ENCODE measurements at regions not wholly inside any gene's neighbourhood (a gene's known extent, or its start where the extent isn't known, plus 50 kb on each side); places are given as distances from the start of the nearest gene placed in this dataset.
"Not testable (repeated sequence)": the region's sequence is repeated elsewhere in the genome, so short reads cannot be mapped to it uniquely, and the experiment has no call there.

GRCh38 chr4:49221209-49221608 lies 235.1 kb downstream of the CWH43 start:
- in situ Hi-C loops (cut with HindIII; ENCODE audit: low pct_unique_long_range_greater_than_20kb, low sequenced_read_pairs), result no loop called here
- no peak for TF ChIP-seq SIN3A (IDR thresholded peaks at IDR 0.05; ENCODE audit: borderline replicate concordance, insufficient read depth, low read depth, low read length)
- TF ChIP-seq TCF7L2 (IDR thresholded peaks at IDR 0.05; ENCODE audit: low read depth, low read length), result no peak
- TF ChIP-seq, protein P1, sequence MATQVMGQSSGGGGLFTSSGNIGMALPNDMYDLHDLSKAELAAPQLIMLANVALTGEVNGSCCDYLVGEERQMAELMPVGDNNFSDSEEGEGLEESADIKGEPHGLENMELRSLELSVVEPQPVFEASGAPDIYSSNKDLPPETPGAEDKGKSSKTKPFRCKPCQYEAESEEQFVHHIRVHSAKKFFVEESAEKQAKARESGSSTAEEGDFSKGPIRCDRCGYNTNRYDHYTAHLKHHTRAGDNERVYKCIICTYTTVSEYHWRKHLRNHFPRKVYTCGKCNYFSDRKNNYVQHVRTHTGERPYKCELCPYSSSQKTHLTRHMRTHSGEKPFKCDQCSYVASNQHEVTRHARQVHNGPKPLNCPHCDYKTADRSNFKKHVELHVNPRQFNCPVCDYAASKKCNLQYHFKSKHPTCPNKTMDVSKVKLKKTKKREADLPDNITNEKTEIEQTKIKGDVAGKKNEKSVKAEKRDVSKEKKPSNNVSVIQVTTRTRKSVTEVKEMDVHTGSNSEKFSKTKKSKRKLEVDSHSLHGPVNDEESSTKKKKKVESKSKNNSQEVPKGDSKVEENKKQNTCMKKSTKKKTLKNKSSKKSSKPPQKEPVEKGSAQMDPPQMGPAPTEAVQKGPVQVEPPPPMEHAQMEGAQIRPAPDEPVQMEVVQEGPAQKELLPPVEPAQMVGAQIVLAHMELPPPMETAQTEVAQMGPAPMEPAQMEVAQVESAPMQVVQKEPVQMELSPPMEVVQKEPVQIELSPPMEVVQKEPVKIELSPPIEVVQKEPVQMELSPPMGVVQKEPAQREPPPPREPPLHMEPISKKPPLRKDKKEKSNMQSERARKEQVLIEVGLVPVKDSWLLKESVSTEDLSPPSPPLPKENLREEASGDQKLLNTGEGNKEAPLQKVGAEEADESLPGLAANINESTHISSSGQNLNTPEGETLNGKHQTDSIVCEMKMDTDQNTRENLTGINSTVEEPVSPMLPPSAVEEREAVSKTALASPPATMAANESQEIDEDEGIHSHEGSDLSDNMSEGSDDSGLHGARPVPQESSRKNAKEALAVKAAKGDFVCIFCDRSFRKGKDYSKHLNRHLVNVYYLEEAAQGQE (IDR thresholded peaks at IDR 0.05; ENCODE audit: insufficient read depth in 1 of 2, low read depth in 2 of 2, low read length in 1 of 2), result no peak
- TF ChIP-seq, protein P2, sequence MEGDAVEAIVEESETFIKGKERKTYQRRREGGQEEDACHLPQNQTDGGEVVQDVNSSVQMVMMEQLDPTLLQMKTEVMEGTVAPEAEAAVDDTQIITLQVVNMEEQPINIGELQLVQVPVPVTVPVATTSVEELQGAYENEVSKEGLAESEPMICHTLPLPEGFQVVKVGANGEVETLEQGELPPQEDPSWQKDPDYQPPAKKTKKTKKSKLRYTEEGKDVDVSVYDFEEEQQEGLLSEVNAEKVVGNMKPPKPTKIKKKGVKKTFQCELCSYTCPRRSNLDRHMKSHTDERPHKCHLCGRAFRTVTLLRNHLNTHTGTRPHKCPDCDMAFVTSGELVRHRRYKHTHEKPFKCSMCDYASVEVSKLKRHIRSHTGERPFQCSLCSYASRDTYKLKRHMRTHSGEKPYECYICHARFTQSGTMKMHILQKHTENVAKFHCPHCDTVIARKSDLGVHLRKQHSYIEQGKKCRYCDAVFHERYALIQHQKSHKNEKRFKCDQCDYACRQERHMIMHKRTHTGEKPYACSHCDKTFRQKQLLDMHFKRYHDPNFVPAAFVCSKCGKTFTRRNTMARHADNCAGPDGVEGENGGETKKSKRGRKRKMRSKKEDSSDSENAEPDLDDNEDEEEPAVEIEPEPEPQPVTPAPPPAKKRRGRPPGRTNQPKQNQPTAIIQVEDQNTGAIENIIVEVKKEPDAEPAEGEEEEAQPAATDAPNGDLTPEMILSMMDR (IDR thresholded peaks at IDR 0.05), result no peak
- no peak for TF ChIP-seq POLR2AphosphoS5 (IDR thresholded peaks at IDR 0.05; ENCODE audit: low read depth, low read length)
- ATAC-seq, result no peak

GRCh38 chr4:49222810-49223209 lies 236.7 kb downstream of the CWH43 start:
- ATAC-seq; H3K4me1 ChIP-seq (ENCODE audit: control insufficient read depth, insufficient read depth, low read length); H3K27ac ChIP-seq (ENCODE audit: low read length); H3K4me3 ChIP-seq (ENCODE audit: low read depth in 2 of 2, low read length in 2 of 2); H3K9me3 ChIP-seq (ENCODE audit: control insufficient read depth, insufficient read depth, low read depth, low read length); in situ Hi-C loops (cut with HindIII; ENCODE audit: low pct_unique_long_range_greater_than_20kb, low sequenced_read_pairs); CTCF ChIA-PET; H3K36me3 ChIP-seq (ENCODE audit: control insufficient read depth, insufficient read depth, low read length); BruUV-seq (replicated peaks); POLR2A ChIA-PET; intact Hi-C loops (cut with micrococcal nuclease; ENCODE audit: unreplicated experiment); H3K27me3 ChIP-seq (ENCODE audit: control insufficient read depth, insufficient read depth, low read length); DNase-seq (ENCODE audit: low read depth, low spot score): not testable (repeated sequence)

More at GRCh38 chr4:49221209-49221608, 235.1 kb downstream of the CWH43 start:
- no peak overlapping the region for H3K4me3 ChIP-seq (ENCODE audit: low read depth in 2 of 2, low read length in 2 of 2)
- ChIA-PET CTCF (no interaction called here), POLR2A (no interaction called here)
- H3K27me3 ChIP-seq (ENCODE audit: control insufficient read depth, insufficient read depth, low read length), result no peaks in the 10 kb centered on the region
- H3K4me1 ChIP-seq (ENCODE audit: control insufficient read depth, insufficient read depth, low read length), result no peaks in the 10 kb centered on the region
- intact Hi-C loops (cut with micrococcal nuclease; ENCODE audit: unreplicated experiment), result no loop called here
- H3K36me3 ChIP-seq (ENCODE audit: control insufficient read depth, insufficient read depth, low read length), result no peaks in the 10 kb centered on the region
- H3K27ac ChIP-seq (ENCODE audit: low read length), result no peak overlapping the region
- H3K9me3 ChIP-seq (ENCODE audit: control insufficient read depth, insufficient read depth, low read depth, low read length), result no peaks in the 10 kb centered on the region
- no TSS peak for BruUV-seq (replicated peaks)
- no peak for DNase-seq (ENCODE audit: low read depth, low spot score)

- ATAC-seq; intact Hi-C loops (cut with micrococcal nuclease; ENCODE audit: unreplicated experiment); H3K27me3 ChIP-seq (ENCODE audit: control insufficient read depth, insufficient read depth, low read length); H3K4me1 ChIP-seq (ENCODE audit: control insufficient read depth, insufficient read depth, low read length); H3K4me3 ChIP-seq (ENCODE audit: low read depth in 2 of 2, low read length in 2 of 2); H3K9me3 ChIP-seq (ENCODE audit: control insufficient read depth, insufficient read depth, low read depth, low read length); BruUV-seq (replicated peaks); DNase-seq (ENCODE audit: low read depth, low spot score); H3K27ac ChIP-seq (ENCODE audit: low read length); in situ Hi-C loops (cut with HindIII; ENCODE audit: low pct_unique_long_range_greater_than_20kb, low sequenced_read_pairs); H3K36me3 ChIP-seq (ENCODE audit: control insufficient read depth, insufficient read depth, low read length); POLR2A ChIA-PET; CTCF ChIA-PET: not testable (repeated sequence)
Measured at GRCh38 chr4:49226216-49226866, 240.3 kb downstream of the CWH43 start.

- BruUV-seq (replicated peaks); H3K4me1 ChIP-seq (ENCODE audit: control insufficient read depth, insufficient read depth, low read length); H3K36me3 ChIP-seq (ENCODE audit: control insufficient read depth, insufficient read depth, low read length); H3K27me3 ChIP-seq (ENCODE audit: control insufficient read depth, insufficient read depth, low read length); H3K9me3 ChIP-seq (ENCODE audit: control insufficient read depth, insufficient read depth, low read depth, low read length); DNase-seq (ENCODE audit: low read depth, low spot score); H3K27ac ChIP-seq (ENCODE audit: low read length); POLR2A ChIA-PET; in situ Hi-C loops (cut with HindIII; ENCODE audit: low pct_unique_long_range_greater_than_20kb, low sequenced_read_pairs); ATAC-seq; CTCF ChIA-PET; intact Hi-C loops (cut with micrococcal nuclease; ENCODE audit: unreplicated experiment); H3K4me3 ChIP-seq (ENCODE audit: low read depth in 2 of 2, low read length in 2 of 2): not testable (repeated sequence)
Measured at GRCh38 chr4:49227941-49228340, 241.9 kb downstream of the CWH43 start.

DNA sequence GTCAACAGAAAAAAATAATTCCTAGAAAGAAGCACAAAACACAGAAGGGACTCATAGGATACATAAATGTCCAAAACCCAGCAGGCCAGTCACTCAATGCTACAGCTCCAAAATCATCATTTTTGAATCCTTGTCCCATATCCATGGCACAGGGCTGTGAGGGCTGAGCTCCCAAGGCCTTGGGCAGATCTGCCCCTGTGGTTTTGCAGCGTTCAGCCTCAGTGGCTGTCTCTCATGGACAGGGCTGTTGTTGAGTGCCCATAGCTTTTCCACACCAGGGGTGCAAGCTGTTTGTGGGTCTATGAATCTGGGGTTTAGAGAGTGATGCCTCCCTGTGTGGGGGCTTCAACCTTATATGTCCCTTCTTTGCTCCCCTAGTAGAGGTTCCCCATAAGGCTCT lies 243.2 kb downstream of the CWH43 start:
- DNase-seq (ENCODE audit: low read depth, low spot score); BruUV-seq (replicated peaks); H3K9me3 ChIP-seq (ENCODE audit: control insufficient read depth, insufficient read depth, low read depth, low read length); CTCF ChIA-PET; H3K27me3 ChIP-seq (ENCODE audit: control insufficient read depth, insufficient read depth, low read length); POLR2A ChIA-PET; H3K27ac ChIP-seq (ENCODE audit: low read length); intact Hi-C loops (cut with micrococcal nuclease; ENCODE audit: unreplicated experiment); ATAC-seq; in situ Hi-C loops (cut with HindIII; ENCODE audit: low pct_unique_long_range_greater_than_20kb, low sequenced_read_pairs); H3K36me3 ChIP-seq (ENCODE audit: control insufficient read depth, insufficient read depth, low read length); H3K4me1 ChIP-seq (ENCODE audit: control insufficient read depth, insufficient read depth, low read length); H3K4me3 ChIP-seq (ENCODE audit: low read depth in 2 of 2, low read length in 2 of 2): not testable (repeated sequence)

Data from Panc1 (cell line).